Common myeloid progenitor, CD34-positive (primary cell): ENCODE measurements at regions not wholly inside any gene's neighbourhood (a gene's known extent, or its start where the extent isn't known, plus 50 kb on each side); places are given as distances from the start of the nearest gene placed in this dataset.
"Not testable (repeated sequence)": the region's sequence is repeated elsewhere in the genome, so short reads cannot be mapped to it uniquely, and the experiment has no call there.

Source experiments
- CTCF ChIA-PET: fragments of 350-600 bp; sonication (Branson Sonifier 250); formaldehyde crosslinking; loops from one replicate; lab custom pipeline; 2021; ENCODE audit warnings: antibody characterized with exemption; lab: Charles Lee
- POLR2A ChIA-PET: fragments of 350-600 bp; sonication (Branson Sonifier 250); formaldehyde crosslinking; loops from one replicate; lab custom pipeline; 2021; ENCODE audit warnings: antibody characterized with exemption; lab: Charles Lee
- DNase-seq, 3 donors: peaks; one replicate each; pipeline versions ENCODE4 v3.0.0 to v3.0.0-alpha.2; 2013
- H3K27ac ChIP-seq, 2 experiments: 1 replicate in 1 of 2; 2 replicates in 1 of 2; pipeline ENCODE4 v1.7.0; 2013; ENCODE audit warnings: inconsistent platforms in 2 of 2, low read length in 2 of 2, mild to moderate bottlenecking in 2 of 2, low read depth in 1 of 2, moderate library complexity in 1 of 2; ENCODE audit not compliant: severe bottlenecking in 2 of 2, insufficient read depth in 1 of 2, poor library complexity in 1 of 2
- H3K27me3 ChIP-seq, 5 experiments: replicated peaks in 2 of 5; 1 replicate in 3 of 5; 2 replicates in 2 of 5; pipeline versions ENCODE4 v1.6.1 to v1.7.0; 2013; ENCODE audit warnings: low read length in 4 of 5, mild to moderate bottlenecking in 2 of 5, moderate library complexity in 2 of 5, inconsistent platforms in 1 of 5; ENCODE audit not compliant: insufficient read depth in 5 of 5, control insufficient read depth in 4 of 5
- H3K36me3 ChIP-seq, 4 experiments: 1 replicate in 2 of 4; 2 replicates in 2 of 4; pipeline versions ENCODE4 v1.6.1 to v1.7.0; 2013; ENCODE audit warnings: low read length in 3 of 4, control low read depth in 1 of 4, mild to moderate bottlenecking in 1 of 4; ENCODE audit not compliant: control insufficient read depth in 4 of 4, insufficient read depth in 4 of 4
- H3K4me1 ChIP-seq, 4 experiments: 1 replicate in 3 of 4; 2 replicates in 1 of 4; pipeline versions ENCODE4 v1.6.1 to v1.7.1; 2013; ENCODE audit warnings: low read length in 3 of 4, mild to moderate bottlenecking in 3 of 4, control low read depth in 1 of 4, inconsistent platforms in 1 of 4, moderate library complexity in 1 of 4; ENCODE audit not compliant: control insufficient read depth in 4 of 4, insufficient read depth in 4 of 4; ENCODE audit errors: control extremely low read depth in 1 of 4
- H3K4me3 ChIP-seq, 7 experiments: 1 replicate in 4 of 7; 2 replicates in 3 of 7; pipeline versions ENCODE4 v1.5.1 to v1.7.0; 2013; ENCODE audit warnings: mild to moderate bottlenecking in 7 of 7, low read length in 6 of 7, moderate library complexity in 6 of 7, inconsistent platforms in 2 of 7, low read depth in 2 of 7, control low read depth in 1 of 7; ENCODE audit not compliant: insufficient read depth in 4 of 7, control insufficient read depth in 1 of 7; ENCODE audit errors: extremely low read depth in 1 of 7
- H3K9me3 ChIP-seq, 5 experiments: 1 replicate in 4 of 5; 2 replicates in 1 of 5; pipeline versions ENCODE4 v1.6.1 to v1.7.1; 2013; ENCODE audit warnings: low read length in 4 of 5, mild to moderate bottlenecking in 2 of 5, inconsistent platforms in 1 of 5, low read depth in 1 of 5, moderate library complexity in 1 of 5; ENCODE audit not compliant: control insufficient read depth in 4 of 5, insufficient read depth in 2 of 5; ENCODE audit errors: control extremely low read depth in 1 of 5
- WGBS: methylation state at CpG from one replicate; pipeline ENCODE4 v1.1.5; 2013; ENCODE audit not compliant: insufficient coverage; 5-methylcytosine and 5-hydroxymethylcytosine counted together

- Histone ChIP-seq H3K27ac (no peak overlapping the region), H3K36me3 (no peaks in the 10 kb centered on the region), H3K27me3 (peaks cover 0 to 40% (median 0%) of the 10 kb centered on the region in 5 experiments), H3K4me1 (peaks cover 0 to 9% (median 3%) of the 10 kb centered on the region in 4 experiments), H3K9me3 (peaks cover 0 to 5% (median under 1%) of the 10 kb centered on the region in 5 experiments), H3K4me3 (no peak overlapping the region)
- WGBS = 93% methylated on average over 11 of the region's 14 CpGs
- CTCF ChIA-PET = no interaction called here
- POLR2A ChIA-PET = no interaction called here
- no peak for DNase-seq
Measured at GRCh38 chr4:8723222-8723980, 130.8 kb downstream of the CPZ start.

- Histone ChIP-seq H3K9me3 (peaks cover 0 to 7% (median 4%) of the 10 kb centered on the region in 5 experiments), H3K4me3 (no peak overlapping the region), H3K36me3 (no peaks in the 10 kb centered on the region), H3K27ac (no peak overlapping the region), H3K27me3 (peaks cover 0 to 40% (median 0%) of the 10 kb centered on the region in 5 experiments), H3K4me1 (peaks cover 0 to 4% (median under 1%) of the 10 kb centered on the region in 4 experiments)
- DNase-seq = no peak
- 96% methylated on average over 7 of the region's 9 CpGs for WGBS
- ChIA-PET POLR2A (no interaction called here), CTCF (no interaction called here)
Measured at GRCh38 chr4:8722556-8722955, 130.0 kb downstream of the CPZ start.

- Histone ChIP-seq H3K27me3 (peaks cover 0 to 40% (median 0%) of the 10 kb centered on the region in 5 experiments), H3K27ac (no peak overlapping the region), H3K4me3 (no peak overlapping the region), H3K36me3 (no peaks in the 10 kb centered on the region), H3K4me1 (no peaks in the 10 kb centered on the region), H3K9me3 (peaks cover 0 to 7% (median 4%) of the 10 kb centered on the region in 5 experiments)
- ChIA-PET POLR2A (no interaction called here), CTCF (no interaction called here)
- DNase-seq = no peak
- WGBS = 83% methylated on average over 6 of the region's 8 CpGs
Measured at GRCh38 chr4:8721621-8722020, 129.1 kb downstream of the CPZ start.

GRCh38 chr4:8719421-8719820 lies 126.9 kb downstream of the CPZ start:
- Histone ChIP-seq H3K4me3 (no peak overlapping the region), H3K27me3 (peaks cover 0 to 18% (median 0%) of the 10 kb centered on the region in 5 experiments), H3K27ac (no peak overlapping the region), H3K36me3 (no peaks in the 10 kb centered on the region), H3K9me3 (peaks cover 0 to 10% (median 5%) of the 10 kb centered on the region in 5 experiments), H3K4me1 (no peaks in the 10 kb centered on the region)
- CTCF ChIA-PET = interaction anchor here (1.8 kb wide), 1 partner anchor 15 kb away, joined by 3 read pairs; no protein-coding TSS in a partner anchor
- no peak for DNase-seq
- WGBS = 91% methylated on average over 8 of the region's 8 CpGs
- POLR2A ChIA-PET = no interaction called here

GRCh38 chr4:8717470-8717869 lies 124.9 kb downstream of the CPZ start:
- no CpG with 5 or more reads among the region's 2 CpGs for WGBS
- H3K36me3 ChIP-seq, H3K27me3 ChIP-seq, DNase-seq, H3K27ac ChIP-seq, H3K4me1 ChIP-seq, CTCF ChIA-PET, H3K4me3 ChIP-seq, POLR2A ChIA-PET: not testable (repeated sequence)
- peaks cover 2 to 26% (median 5%) of the 10 kb centered on the region in 5 experiments for H3K9me3 ChIP-seq

- WGBS = 81% methylated on average over 7 of the region's 8 CpGs
- POLR2A ChIA-PET = no interaction called here
- DNase-seq = no peak
- Histone ChIP-seq H3K36me3 (no peaks in the 10 kb centered on the region), H3K27ac (no peak overlapping the region), H3K4me1 (no peaks in the 10 kb centered on the region), H3K4me3 (no peak overlapping the region), H3K27me3 (peaks cover 0 to 25% (median 5%) of the 10 kb centered on the region in 5 experiments), H3K9me3 (peaks cover 0 to 21% (median 2%) of the 10 kb centered on the region in 5 experiments)
- CTCF ChIA-PET = no interaction called here
Measured at GRCh38 chr4:8710946-8711345, 118.4 kb downstream of the CPZ start.

- no peak overlapping the region for H3K27ac ChIP-seq
- POLR2A ChIA-PET = no interaction called here
- no peaks in the 10 kb centered on the region for H3K4me1 ChIP-seq
- peaks cover 0 to 21% (median 2%) of the 10 kb centered on the region in 5 experiments for H3K9me3 ChIP-seq
- 100% methylated on average over 2 of the region's 6 CpGs for WGBS
- CTCF ChIA-PET = no interaction called here
- H3K4me3 ChIP-seq = no peak overlapping the region
- H3K36me3 ChIP-seq = no peaks in the 10 kb centered on the region
- H3K27me3 ChIP-seq = peaks cover 0 to 31% (median 7%) of the 10 kb centered on the region in 5 experiments
- no peak for DNase-seq
Measured at GRCh38 chr4:8710416-8710815, 117.9 kb downstream of the CPZ start.
